ENCODE measurements at regions not wholly inside any gene's neighbourhood (a gene's known extent, or its start where the extent isn't known, plus 50 kb on each side); places are given as distances from the start of the nearest gene placed in this dataset.

DNA sequence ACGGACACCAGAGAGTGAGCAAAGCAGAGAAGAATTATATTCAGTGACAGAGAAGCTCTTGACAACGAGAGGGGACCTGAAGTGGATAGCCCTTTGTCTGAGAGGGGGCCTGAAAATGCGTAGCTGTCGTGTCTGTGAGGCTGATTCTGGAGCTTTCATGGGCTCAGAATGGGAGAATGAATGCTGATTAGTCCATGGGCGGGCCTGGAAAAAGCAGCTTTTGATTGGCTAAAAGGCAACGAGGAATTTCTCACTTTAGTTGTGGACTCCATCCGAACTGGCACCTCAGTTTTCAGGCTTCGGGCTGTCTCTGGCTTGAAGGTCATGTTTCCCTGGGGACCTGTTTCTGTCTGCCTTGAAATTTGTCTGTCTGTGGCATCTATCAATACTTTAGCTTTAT lies 487.1 kb downstream of the TECRL start:
- H3K27ac ChIP-seq: no peak overlapping the region
- TF ChIP-seq ZFX (IDR thresholded peaks at IDR 0.05): no peak
- TF ChIP-seq, protein P1, sequence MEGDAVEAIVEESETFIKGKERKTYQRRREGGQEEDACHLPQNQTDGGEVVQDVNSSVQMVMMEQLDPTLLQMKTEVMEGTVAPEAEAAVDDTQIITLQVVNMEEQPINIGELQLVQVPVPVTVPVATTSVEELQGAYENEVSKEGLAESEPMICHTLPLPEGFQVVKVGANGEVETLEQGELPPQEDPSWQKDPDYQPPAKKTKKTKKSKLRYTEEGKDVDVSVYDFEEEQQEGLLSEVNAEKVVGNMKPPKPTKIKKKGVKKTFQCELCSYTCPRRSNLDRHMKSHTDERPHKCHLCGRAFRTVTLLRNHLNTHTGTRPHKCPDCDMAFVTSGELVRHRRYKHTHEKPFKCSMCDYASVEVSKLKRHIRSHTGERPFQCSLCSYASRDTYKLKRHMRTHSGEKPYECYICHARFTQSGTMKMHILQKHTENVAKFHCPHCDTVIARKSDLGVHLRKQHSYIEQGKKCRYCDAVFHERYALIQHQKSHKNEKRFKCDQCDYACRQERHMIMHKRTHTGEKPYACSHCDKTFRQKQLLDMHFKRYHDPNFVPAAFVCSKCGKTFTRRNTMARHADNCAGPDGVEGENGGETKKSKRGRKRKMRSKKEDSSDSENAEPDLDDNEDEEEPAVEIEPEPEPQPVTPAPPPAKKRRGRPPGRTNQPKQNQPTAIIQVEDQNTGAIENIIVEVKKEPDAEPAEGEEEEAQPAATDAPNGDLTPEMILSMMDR (conservative IDR thresholded peaks at IDR 0.05): no peak

DNA sequence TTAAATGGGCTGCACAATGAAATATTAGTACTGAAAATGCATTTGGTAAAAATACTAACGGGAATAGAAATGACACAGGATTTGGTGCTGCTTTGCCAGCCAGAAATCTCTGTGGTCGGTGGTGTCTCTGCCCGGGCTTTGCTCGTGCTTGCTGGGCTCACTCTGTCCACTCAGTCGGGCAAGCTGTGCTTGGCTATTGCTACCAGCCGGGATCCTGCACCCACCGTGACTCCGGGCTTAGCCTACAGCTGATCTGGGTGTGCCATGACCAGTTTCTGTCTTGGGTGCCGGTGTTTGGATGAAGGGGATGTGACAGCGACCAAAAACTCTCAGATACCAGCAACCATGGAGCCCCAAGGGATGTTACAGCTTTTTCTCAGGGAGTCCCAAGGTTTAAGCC lies 487.7 kb downstream of the TECRL start:
- TF ChIP-seq, protein P1 (conservative IDR thresholded peaks at IDR 0.05): no peak
- no peak for TF ChIP-seq ZFX (IDR thresholded peaks at IDR 0.05)
- H3K27ac ChIP-seq: no peak overlapping the region

DNA sequence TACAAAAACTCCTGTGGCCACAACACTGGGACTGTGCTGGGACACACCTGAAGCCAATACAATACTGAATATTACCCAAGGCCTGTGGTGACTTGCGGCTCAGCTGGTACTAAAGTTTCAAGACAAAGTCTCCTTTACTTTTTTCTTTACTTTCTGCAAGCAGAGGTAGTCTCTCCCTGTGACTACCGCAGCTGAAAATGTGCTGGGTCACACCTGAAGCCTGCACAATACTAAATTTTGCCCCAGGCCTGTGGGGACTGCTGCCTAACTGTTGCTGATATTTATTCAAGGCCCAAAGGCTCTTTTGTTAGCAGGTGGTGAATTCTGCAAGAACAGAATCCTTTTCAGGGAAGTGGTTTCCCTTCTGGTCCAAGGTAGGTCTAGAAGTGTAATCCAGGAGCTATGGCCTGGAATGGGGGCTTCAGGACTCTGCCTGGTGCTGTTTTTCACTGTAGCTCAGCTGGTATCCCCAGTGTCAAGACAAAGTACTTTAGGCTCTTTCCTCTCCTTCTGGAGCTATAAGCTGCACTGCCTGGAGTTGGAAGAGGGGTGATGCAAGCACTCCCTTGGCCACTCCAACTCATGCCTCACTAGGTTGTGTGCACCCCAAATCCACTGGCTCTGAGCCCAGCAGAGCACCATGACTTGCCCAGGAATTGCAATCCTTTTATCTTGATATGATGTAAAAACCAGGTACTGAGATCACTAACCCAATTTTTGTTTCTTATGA lies 489.4 kb downstream of the TECRL start:
- TF ChIP-seq ZFX (IDR thresholded peaks at IDR 0.05): no peak
- TF ChIP-seq, protein P1 (conservative IDR thresholded peaks at IDR 0.05): no peak
- H3K27ac ChIP-seq: no peak overlapping the region

DNA sequence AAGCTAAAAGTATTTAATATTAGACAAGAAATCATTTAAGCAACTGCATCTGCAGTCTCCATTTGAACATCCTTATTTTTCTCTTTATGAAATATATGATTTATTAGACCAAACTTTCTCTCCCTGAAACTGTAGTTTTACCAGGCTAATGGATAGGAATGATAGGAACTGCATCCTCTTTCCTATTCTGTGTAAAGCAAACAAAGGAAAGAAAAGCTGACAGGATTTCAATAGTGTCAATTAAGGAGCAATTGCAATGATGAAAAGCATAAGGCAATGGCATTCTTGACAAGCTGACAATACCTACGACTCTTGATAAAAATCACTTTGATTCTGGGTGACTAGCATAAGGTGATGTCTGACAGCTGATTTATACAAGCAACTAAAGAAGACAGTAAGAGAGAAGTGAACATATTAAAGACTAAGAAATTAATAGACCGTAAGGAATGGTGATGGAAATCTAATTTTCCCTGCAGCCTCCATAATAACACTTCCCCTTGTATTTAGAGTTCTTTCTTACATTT lies 502.5 kb downstream of the TECRL start:
- TF ChIP-seq, protein P1 (conservative IDR thresholded peaks at IDR 0.05): no peak
- TF ChIP-seq ZFX (IDR thresholded peaks at IDR 0.05): no peak
- no peak overlapping the region for H3K27ac ChIP-seq

DNA sequence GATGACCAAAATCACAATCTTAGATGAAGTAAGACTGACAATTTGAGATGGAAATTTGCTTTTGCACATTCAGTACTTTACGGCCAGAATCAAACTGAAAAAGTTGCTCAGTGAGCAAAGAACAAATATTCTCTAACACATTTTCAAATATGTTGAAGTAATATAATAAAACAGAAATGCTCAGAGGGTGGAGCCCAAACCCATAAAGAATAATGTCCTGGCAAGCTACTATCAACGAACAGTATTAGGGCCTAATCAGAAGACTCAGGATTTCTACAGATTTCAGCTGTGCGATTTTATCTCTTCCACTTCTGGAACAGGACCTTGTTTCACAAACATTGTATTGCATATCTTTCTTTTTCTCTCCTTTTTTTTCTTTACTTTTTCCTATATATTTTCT lies 505.0 kb downstream of the TECRL start:
- H3K27ac ChIP-seq: no peak overlapping the region
- TF ChIP-seq, protein P1 (conservative IDR thresholded peaks at IDR 0.05): no peak
- TF ChIP-seq ZFX (IDR thresholded peaks at IDR 0.05): no peak

DNA sequence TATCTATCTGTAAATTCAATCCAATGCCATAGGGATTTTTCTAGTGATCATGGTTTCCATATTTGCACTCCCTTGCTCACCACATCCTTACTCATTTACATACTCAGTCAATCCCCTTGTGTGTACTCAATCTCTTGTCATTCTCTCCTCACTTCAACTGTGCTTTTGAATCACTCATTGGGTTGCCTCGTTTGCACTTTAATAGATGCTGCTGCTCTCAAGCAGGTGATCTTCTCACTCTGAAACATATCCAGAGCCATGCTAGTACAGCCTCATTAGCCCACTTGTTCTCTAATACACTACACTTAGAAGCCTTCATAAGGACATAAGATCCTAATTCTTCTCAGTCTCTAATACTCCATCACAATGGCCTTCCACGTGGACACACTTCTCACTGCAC lies 507.9 kb downstream of the TECRL start:
- no peak overlapping the region for H3K27ac ChIP-seq
- no peak for TF ChIP-seq ZFX (IDR thresholded peaks at IDR 0.05)
- TF ChIP-seq, protein P1 (conservative IDR thresholded peaks at IDR 0.05): no peak

DNA sequence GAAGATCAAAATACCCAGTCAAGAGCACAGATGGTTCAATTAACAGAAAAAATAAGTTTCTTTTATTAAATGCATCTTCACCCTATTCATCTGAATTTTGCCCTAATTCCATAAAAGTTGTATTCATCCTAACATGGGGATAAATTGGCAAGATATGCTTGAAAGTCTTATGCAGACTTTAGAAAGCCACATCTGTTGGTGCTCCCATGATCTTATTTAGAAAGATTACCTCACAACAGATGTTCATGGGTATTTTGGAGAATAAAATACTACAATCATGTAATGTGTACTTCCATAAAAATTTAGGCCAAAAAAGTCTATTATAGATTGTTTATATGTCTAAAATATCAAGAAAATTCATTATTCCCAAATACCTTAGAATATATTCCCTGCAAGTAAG lies 510.3 kb downstream of the TECRL start:
- no peak for TF ChIP-seq ZFX (IDR thresholded peaks at IDR 0.05)
- TF ChIP-seq, protein P1 (conservative IDR thresholded peaks at IDR 0.05): no peak
- no peak overlapping the region for H3K27ac ChIP-seq

Measured in C4-2B (cell line).